MM.1S (cell line): ENCODE measurements at regions not wholly inside any gene's neighbourhood (a gene's known extent, or its start where the extent isn't known, plus 50 kb on each side); places are given as distances from the start of the nearest gene placed in this dataset.

Experiments
- DNase-seq: peaks from one replicate; pipeline ENCODE4 v3.0.0-alpha.2; 2015
- H2AFZ ChIP-seq: fragments of 300-600 bp; sonication (generic); 2 replicates; pipeline ENCODE4 v1.6.0; 2016; ENCODE audit warnings: antibody characterized with exemption, low read length
- H3F3A ChIP-seq: fragments of 300-600 bp; sonication (generic); 2 replicates; pipeline ENCODE4 v1.6.1; 2016; ENCODE audit warnings: mild to moderate bottlenecking, antibody characterized with exemption, low read length, moderate library complexity, mixed read lengths; ENCODE audit not compliant: insufficient read depth
- H3K27ac ChIP-seq: fragments of 300-600 bp; sonication (generic); 2 replicates; pipeline ENCODE4 v1.5.1; 2016; ENCODE audit warnings: mild to moderate bottlenecking, low read length
- H3K27me3 ChIP-seq: fragments of 300-600 bp; sonication (generic); replicated peaks from 2 replicates; pipeline ENCODE4 v1.6.0; 2016; ENCODE audit warnings: low read length; ENCODE audit not compliant: insufficient read depth
- H3K36me3 ChIP-seq: fragments of 300-600 bp; sonication (generic); replicated peaks from 2 replicates; pipeline ENCODE4 v1.6.1; 2016; ENCODE audit warnings: mild to moderate bottlenecking, low read length, mixed read lengths; ENCODE audit not compliant: insufficient read depth
- H3K4me1 ChIP-seq: fragments of 300-600 bp; sonication (generic); 2 replicates; pipeline ENCODE4 v1.6.1; 2016; ENCODE audit warnings: low read length, mixed read lengths
- H3K4me2 ChIP-seq: fragments of 300-600 bp; sonication (generic); 2 replicates; pipeline ENCODE4 v1.6.0; 2016; ENCODE audit warnings: low read depth, low read length
- H3K4me3 ChIP-seq: fragments of 300-600 bp; sonication (generic); 2 replicates; pipeline ENCODE4 v1.5.1; 2016; ENCODE audit warnings: low read length, mixed read lengths
- H3K79me2 ChIP-seq: fragments of 300-600 bp; sonication (generic); 2 replicates; pipeline ENCODE4 v1.6.1; 2016; ENCODE audit warnings: mixed run types, low read length, mixed read lengths
- H3K9ac ChIP-seq: fragments of 300-600 bp; sonication (generic); 2 replicates; pipeline ENCODE4 v1.6.1; 2016; ENCODE audit warnings: low read length, mixed read lengths
- H3K9me2 ChIP-seq: fragments of 300-600 bp; sonication (generic); replicated peaks from 2 replicates; pipeline ENCODE4 v1.6.1; 2016; ENCODE audit warnings: mild to moderate bottlenecking, low read length, mixed read lengths; ENCODE audit not compliant: insufficient read depth
- H3K9me3 ChIP-seq: fragments of 300-600 bp; sonication (generic); replicated peaks from 2 replicates; pipeline ENCODE4 v1.6.1; 2016; ENCODE audit warnings: mild to moderate bottlenecking, low read length, mixed read lengths; ENCODE audit not compliant: insufficient read depth
- H4K20me1 ChIP-seq: fragments of 300-600 bp; sonication (generic); 2 replicates; pipeline ENCODE4 v1.6.1; 2016; ENCODE audit warnings: mild to moderate bottlenecking, low read length, moderate library complexity, mixed read lengths; ENCODE audit not compliant: insufficient read depth
- CTCF ChIP-seq: fragments of 300-600 bp; sonication (generic); IDR thresholded peaks from 2 replicates; pipeline ENCODE4 v1.5.1; 2016; ENCODE audit warnings: antibody characterized with exemption, low read length, mixed read lengths
- EZH2 ChIP-seq: fragments of 300-600 bp; sonication (generic); optimal IDR thresholded peaks from 2 replicates; pipeline ENCODE3; 2017; ENCODE audit warnings: low read depth, mild to moderate bottlenecking, antibody characterized with exemption, low read length, mixed read lengths
- EZH2phosphoT487 ChIP-seq: fragments of 300-600 bp; sonication (generic); IDR thresholded peaks from 2 replicates; pipeline ENCODE4 v1.6.1; 2018; ENCODE audit warnings: antibody characterized with exemption, low read length

- DNase-seq: no peak
- Histone ChIP-seq H3K4me1 (no peaks in the 10 kb centered on the region), H3K27me3 (no peaks in the 10 kb centered on the region), H3K9ac (no peak overlapping the region), H3K9me2 (no peaks in the 10 kb centered on the region), H3K27ac (no peak overlapping the region), H3K9me3 (no peaks in the 10 kb centered on the region), H3K4me2 (no peak overlapping the region), H3K4me3 (no peak overlapping the region), H3K36me3 (no peaks in the 10 kb centered on the region), H4K20me1 (no peaks in the 10 kb centered on the region), H2AFZ (no peak overlapping the region), H3F3A (no peaks in the 10 kb centered on the region), H3K79me2 (no peaks in the 10 kb centered on the region)
- TF ChIP-seq EZH2phosphoT487: no peak
- TF ChIP-seq EZH2: no peak
- TF ChIP-seq CTCF: no peak
Measured at GRCh38 chr2:223437788-223438187, 164.4 kb downstream of the SCG2 start.

GRCh38 chr2:223439184-223439583 lies 163.0 kb downstream of the SCG2 start:
- H3K4me3 ChIP-seq: no peak overlapping the region
- H3F3A ChIP-seq: no peaks in the 10 kb centered on the region
- no peaks in the 10 kb centered on the region for H3K4me1 ChIP-seq
- no peak for DNase-seq
- H3K9ac ChIP-seq: no peak overlapping the region
- H3K27ac ChIP-seq: no peak overlapping the region
- H3K9me2 ChIP-seq: no peaks in the 10 kb centered on the region
- no peak overlapping the region for H2AFZ ChIP-seq
- H3K4me2 ChIP-seq: no peak overlapping the region
- H3K36me3 ChIP-seq: no peaks in the 10 kb centered on the region
- no peaks in the 10 kb centered on the region for H3K79me2 ChIP-seq
- H3K27me3 ChIP-seq: no peaks in the 10 kb centered on the region
- no peaks in the 10 kb centered on the region for H3K9me3 ChIP-seq
- no peaks in the 10 kb centered on the region for H4K20me1 ChIP-seq
- TF ChIP-seq EZH2phosphoT487 (no peak), EZH2 (no peak), CTCF (no peak)

- no peaks in the 10 kb centered on the region for H3K79me2 ChIP-seq
- no peaks in the 10 kb centered on the region for H3K9me2 ChIP-seq
- no peaks in the 10 kb centered on the region for H4K20me1 ChIP-seq
- no peak for DNase-seq
- H3K4me1 ChIP-seq: no peaks in the 10 kb centered on the region
- H3K4me3 ChIP-seq: no peak overlapping the region
- H3K9me3 ChIP-seq: no peaks in the 10 kb centered on the region
- no peaks in the 10 kb centered on the region for H3K36me3 ChIP-seq
- TF ChIP-seq CTCF (no peak), EZH2 (no peak), EZH2phosphoT487 (no peak)
- H3K4me2 ChIP-seq: no peak overlapping the region
- no peak overlapping the region for H3K9ac ChIP-seq
- no peak overlapping the region for H3K27ac ChIP-seq
- H2AFZ ChIP-seq: no peak overlapping the region
- H3K27me3 ChIP-seq: no peaks in the 10 kb centered on the region
- no peaks in the 10 kb centered on the region for H3F3A ChIP-seq
Measured at GRCh38 chr2:223439786-223440185, 162.4 kb downstream of the SCG2 start.
